Neural crest cell (in vitro differentiated cells): ENCODE measurements at regions not wholly inside any gene's neighbourhood (a gene's known extent, or its start where the extent isn't known, plus 50 kb on each side); places are given as distances from the start of the nearest gene placed in this dataset.

Experiments used
- DNase-seq: peaks from one replicate; pipeline ENCODE4 v3.0.0; 2021; ENCODE audit warnings: low read depth, mixed read lengths, low spot score
- H3K27ac Mint-ChIP-seq: one replicate; pipeline ENCODE4 v1.8.0; 2021; ENCODE audit warnings: mild to moderate bottlenecking, mixed read lengths; ENCODE audit not compliant: unreplicated experiment
- H3K27me3 Mint-ChIP-seq: 2 replicates; pipeline ENCODE4 v1.8.0; 2021; ENCODE audit warnings: low read depth, mild to moderate bottlenecking, mixed read lengths
- H3K36me3 Mint-ChIP-seq: 2 replicates; pipeline ENCODE4 v1.8.0; 2021; ENCODE audit warnings: low read depth, mild to moderate bottlenecking, mixed read lengths
- H3K4me1 Mint-ChIP-seq: 2 replicates; pipeline ENCODE4 v1.8.0; 2021; ENCODE audit warnings: mixed read lengths
- H3K4me3 Mint-ChIP-seq: one replicate; pipeline ENCODE4 v1.8.0; 2021; ENCODE audit warnings: mild to moderate bottlenecking, mixed read lengths
- H3K9me3 Mint-ChIP-seq: 2 replicates; pipeline ENCODE4 v1.8.0; 2021; ENCODE audit warnings: mixed read lengths
- TF ChIP-seq, protein P1 (sequence below): fragments of 200-600 bp; sonication (generic); conservative IDR thresholded peaks from 2 replicates; pipeline ENCODE4 v1.5.0; 2021; ENCODE audit warnings: antibody characterized with exemption, mild to moderate bottlenecking

DNA sequence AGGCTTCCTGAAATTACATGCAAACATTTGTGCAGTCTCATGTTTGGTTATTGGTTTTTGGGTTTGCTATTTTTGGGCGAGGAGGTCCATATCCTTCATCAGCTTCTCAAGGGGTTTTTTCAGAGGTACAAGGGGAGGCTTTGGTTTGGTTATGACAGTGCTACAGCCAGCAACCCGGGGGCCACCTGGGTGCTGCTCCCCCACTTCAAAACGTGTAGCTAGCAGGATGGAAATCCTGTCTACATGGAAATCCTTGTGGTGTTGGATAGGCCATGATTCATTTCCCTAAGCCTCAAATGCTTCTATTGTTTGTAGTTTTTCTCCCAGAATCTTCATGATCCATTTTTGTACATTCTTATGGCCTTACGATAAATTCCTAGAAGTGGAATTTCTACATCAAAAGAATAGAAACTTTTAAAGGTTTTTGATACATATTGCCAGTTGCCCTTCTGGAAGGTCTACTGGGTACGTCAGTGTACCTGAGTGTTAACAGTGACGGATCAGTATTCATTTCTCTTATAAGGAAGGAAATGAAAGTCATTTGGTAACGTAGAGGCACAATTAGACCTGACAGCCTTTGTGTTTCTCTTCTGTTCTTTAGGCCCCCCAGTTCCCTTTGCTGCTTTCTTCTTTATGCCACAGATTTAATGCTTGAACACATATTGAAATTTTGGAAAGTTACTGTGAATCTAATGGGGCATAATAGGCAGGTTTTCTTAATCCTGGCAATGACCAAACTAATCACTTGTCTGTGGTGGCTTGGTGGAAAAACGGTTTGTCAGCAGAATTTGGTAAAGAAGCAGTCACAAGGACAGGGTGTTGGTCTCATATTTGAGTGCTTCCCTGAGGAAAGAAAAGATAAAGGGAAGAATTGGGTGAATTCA lies 69.7 kb upstream of the ABL1 start:
- peaks cover 56% of the 10 kb centered on the region for H3K4me1 Mint-ChIP-seq
- no peaks in the 10 kb centered on the region for H3K27me3 Mint-ChIP-seq
- H3K27ac Mint-ChIP-seq = peak overlapping the region; percentile 24
- H3K4me3 Mint-ChIP-seq = no peak overlapping the region
- no peaks in the 10 kb centered on the region for H3K36me3 Mint-ChIP-seq
- DNase-seq = no peak
- H3K9me3 Mint-ChIP-seq = no peaks in the 10 kb centered on the region
- TF ChIP-seq, protein P1, sequence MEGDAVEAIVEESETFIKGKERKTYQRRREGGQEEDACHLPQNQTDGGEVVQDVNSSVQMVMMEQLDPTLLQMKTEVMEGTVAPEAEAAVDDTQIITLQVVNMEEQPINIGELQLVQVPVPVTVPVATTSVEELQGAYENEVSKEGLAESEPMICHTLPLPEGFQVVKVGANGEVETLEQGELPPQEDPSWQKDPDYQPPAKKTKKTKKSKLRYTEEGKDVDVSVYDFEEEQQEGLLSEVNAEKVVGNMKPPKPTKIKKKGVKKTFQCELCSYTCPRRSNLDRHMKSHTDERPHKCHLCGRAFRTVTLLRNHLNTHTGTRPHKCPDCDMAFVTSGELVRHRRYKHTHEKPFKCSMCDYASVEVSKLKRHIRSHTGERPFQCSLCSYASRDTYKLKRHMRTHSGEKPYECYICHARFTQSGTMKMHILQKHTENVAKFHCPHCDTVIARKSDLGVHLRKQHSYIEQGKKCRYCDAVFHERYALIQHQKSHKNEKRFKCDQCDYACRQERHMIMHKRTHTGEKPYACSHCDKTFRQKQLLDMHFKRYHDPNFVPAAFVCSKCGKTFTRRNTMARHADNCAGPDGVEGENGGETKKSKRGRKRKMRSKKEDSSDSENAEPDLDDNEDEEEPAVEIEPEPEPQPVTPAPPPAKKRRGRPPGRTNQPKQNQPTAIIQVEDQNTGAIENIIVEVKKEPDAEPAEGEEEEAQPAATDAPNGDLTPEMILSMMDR = no peak

DNA sequence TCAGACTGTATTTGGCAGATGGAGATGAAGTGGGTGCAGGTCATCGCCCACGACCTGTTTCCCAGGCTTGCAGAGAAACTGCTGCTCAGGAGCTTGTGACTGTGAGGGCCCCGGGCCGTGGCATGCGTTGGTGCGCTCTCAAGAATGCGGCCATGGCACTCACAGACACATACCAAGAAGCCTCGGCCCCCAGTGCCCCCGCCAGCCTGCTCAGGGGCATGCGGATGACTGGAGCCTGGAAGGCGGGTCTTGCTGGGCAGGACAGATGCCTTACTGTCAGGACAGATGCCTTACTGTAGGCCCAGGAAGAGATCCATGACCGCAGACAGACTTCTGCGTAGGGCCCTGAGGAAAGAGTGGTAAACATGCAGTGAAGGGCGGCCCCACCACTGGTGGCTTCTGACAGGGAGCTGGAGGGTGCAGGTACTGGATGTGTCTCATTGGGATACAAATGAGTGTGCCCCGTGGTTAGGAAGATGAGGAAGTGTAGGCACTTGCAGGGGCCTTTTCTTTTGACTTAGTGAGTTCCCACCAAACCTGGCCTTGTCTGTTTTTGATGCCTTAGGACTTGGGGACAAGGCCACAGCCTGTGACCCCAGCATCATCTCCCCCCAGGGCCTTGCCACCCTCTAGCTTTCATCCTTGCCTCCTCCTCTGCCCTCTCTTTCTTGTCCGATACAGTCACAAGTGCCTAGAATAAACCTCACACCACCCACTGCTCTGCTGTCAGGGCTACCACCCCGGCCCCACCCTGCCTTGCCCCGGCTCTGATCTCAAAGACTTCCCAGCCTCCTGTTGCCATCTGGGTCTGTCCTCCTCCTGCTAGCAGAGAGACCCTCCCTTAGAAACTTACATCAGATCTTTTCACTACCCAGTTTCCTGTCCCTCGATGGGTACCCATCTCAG lies 68.8 kb upstream of the ABL1 start:
- no peak for DNase-seq
- Mint-ChIP-seq H3K36me3 (no peaks in the 10 kb centered on the region), H3K9me3 (no peaks in the 10 kb centered on the region), H3K4me1 (peaks cover 58% of the 10 kb centered on the region), H3K27ac (peak overlapping the region; percentile 85), H3K27me3 (no peaks in the 10 kb centered on the region), H3K4me3 (no peak overlapping the region)
- TF ChIP-seq, protein P1 = no peak

DNA sequence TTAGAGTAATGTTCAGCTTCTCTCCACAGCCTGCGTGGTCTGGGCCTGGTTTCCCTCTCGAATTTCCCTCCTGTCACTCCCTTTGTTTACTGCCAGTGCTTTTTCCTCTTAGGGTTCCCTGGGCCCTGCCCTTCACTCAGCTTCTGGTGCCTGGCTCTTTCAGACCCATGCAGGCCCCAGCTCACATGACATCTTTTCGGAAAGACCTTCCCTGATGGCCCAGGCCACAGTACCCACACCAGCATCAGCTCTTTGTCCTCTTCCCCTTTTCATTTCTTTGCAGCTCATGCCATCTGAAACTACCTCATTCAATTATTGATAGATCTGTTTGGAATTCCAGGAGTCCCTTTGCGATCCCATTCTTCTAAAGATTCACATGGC lies 68.1 kb upstream of the ABL1 start:
- no peaks in the 10 kb centered on the region for H3K36me3 Mint-ChIP-seq
- no peak for DNase-seq
- peaks cover 55% of the 10 kb centered on the region for H3K4me1 Mint-ChIP-seq
- H3K9me3 Mint-ChIP-seq = no peaks in the 10 kb centered on the region
- H3K27me3 Mint-ChIP-seq = no peaks in the 10 kb centered on the region
- H3K27ac Mint-ChIP-seq = peak overlapping the region; percentile 85
- TF ChIP-seq, protein P1 = no peak
- H3K4me3 Mint-ChIP-seq = no peak overlapping the region

DNA sequence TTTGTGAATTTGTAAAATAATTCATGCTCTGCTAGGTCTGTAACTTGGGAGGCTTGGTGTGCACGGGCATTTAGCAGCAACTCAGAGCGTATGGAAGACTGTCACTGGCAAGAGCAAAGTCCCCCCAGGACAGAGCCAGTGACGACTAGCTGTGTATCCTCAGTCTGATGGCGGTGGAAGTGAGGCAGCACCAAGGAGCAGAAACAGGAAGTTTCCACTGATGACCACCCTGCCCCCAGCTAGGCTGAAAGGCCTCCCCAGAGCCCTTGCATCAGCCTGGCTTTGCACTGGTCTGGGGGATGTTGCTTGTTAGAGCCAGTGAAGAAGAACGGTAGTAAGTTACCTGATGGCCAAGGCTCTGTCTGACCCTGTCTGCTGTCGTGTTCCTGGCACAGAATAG lies 66.8 kb upstream of the ABL1 start:
- Mint-ChIP-seq H3K27me3 (no peaks in the 10 kb centered on the region), H3K36me3 (peaks cover 4% of the 10 kb centered on the region), H3K9me3 (no peaks in the 10 kb centered on the region), H3K4me3 (no peak overlapping the region), H3K27ac (peak overlapping the region; percentile 78), H3K4me1 (peaks cover 54% of the 10 kb centered on the region)
- TF ChIP-seq, protein P1 = no peak
- DNase-seq = no peak

DNA sequence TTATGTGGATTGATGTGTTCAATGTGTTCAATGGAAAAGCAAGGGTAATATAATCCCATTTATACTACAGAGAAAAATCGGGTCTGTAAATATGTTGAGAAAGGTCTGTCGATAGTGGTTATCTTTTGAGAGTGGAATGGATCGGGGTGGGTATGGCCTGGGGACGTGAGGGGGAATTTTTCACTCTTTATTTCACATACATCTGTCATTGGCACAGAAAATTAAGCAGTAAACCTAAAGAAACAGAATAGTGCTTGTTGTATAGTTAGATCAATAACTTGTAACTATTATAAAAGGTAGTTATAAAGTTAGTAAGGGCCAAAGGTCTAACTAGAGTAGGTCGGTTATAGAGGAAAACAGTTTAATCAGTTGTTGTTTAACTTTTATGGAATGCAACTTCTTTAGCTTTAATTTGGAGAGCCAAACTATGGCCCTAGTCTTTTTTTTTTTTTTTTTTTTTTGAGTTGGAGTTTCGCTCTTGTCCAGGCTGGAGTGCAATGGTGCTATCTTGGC lies 66.1 kb upstream of the ABL1 start:
- no peak overlapping the region for H3K27ac Mint-ChIP-seq
- H3K36me3 Mint-ChIP-seq = peaks cover 4% of the 10 kb centered on the region
- no peaks in the 10 kb centered on the region for H3K9me3 Mint-ChIP-seq
- no peak overlapping the region for H3K4me3 Mint-ChIP-seq
- no peak for DNase-seq
- peaks cover 48% of the 10 kb centered on the region for H3K4me1 Mint-ChIP-seq
- H3K27me3 Mint-ChIP-seq = no peaks in the 10 kb centered on the region
- TF ChIP-seq, protein P1 = no peak
